Lower lobe of right lung (tissue), 2 donors: ENCODE measurements at regions not wholly inside any gene's neighbourhood (a gene's known extent, or its start where the extent isn't known, plus 50 kb on each side); places are given as distances from the start of the nearest gene placed in this dataset.

Experiments used
- ATAC-seq, 2 donors: fragments of 200-7000 bp; cut with Tn5 transposase; one replicate each; pipeline ENCODE4 v1.9.1; 2020 to 2022; ENCODE audit warnings: mild to moderate bottlenecking in 2 of 2, moderate library complexity in 2 of 2
- DNase-seq: peaks from one replicate; pipeline ENCODE4 v3.0.0-alpha.2; 2020
- H3K27ac ChIP-seq: fragments of 200-600 bp; one replicate; pipeline ENCODE4 v1.8.0; 2022
- H3K27me3 ChIP-seq: fragments of 200-600 bp; one replicate; pipeline ENCODE4 v1.8.0; 2022; ENCODE audit warnings: low read depth
- H3K36me3 ChIP-seq: fragments of 200-600 bp; one replicate; pipeline ENCODE4 v1.8.0; 2022; ENCODE audit warnings: mild to moderate bottlenecking
- H3K4me1 ChIP-seq: fragments of 200-600 bp; one replicate; pipeline ENCODE4 v1.8.0; 2022
- H3K4me3 ChIP-seq: fragments of 200-600 bp; one replicate; pipeline ENCODE4 v1.8.0; 2022; ENCODE audit warnings: mild to moderate bottlenecking
- H3K9me3 ChIP-seq: fragments of 200-600 bp; one replicate; pipeline ENCODE4 v1.8.0; 2022
- CTCF ChIP-seq: fragments of 200-600 bp; IDR thresholded peaks from one replicate; pipeline ENCODE4 v1.8.0; 2022; ENCODE audit warnings: antibody characterized with exemption, mild to moderate bottlenecking
- intact Hi-C: fragments of 100-400 bp; cut with DNase I; formaldehyde crosslinking; loops from one replicate; pipeline ENCODE4 v1.11.0; 2022
- donor health status: DM: no; HTN: yes; CAD: no; lungs with severe emphysema.

GRCh38 chr2:167595839-167596471 lies 651.4 kb downstream of the STK39 start:
- Histone ChIP-seq H3K9me3 (no peaks in the 10 kb centered on the region), H3K4me3 (no peak overlapping the region), H3K36me3 (no peaks in the 10 kb centered on the region), H3K4me1 (no peaks in the 10 kb centered on the region), H3K27me3 (no peaks in the 10 kb centered on the region), H3K27ac (no peak overlapping the region)
- intact Hi-C loops, result no loop called here
- no peak for TF ChIP-seq CTCF
- DNase-seq (no peak), ATAC-seq (no peak)

DNA sequence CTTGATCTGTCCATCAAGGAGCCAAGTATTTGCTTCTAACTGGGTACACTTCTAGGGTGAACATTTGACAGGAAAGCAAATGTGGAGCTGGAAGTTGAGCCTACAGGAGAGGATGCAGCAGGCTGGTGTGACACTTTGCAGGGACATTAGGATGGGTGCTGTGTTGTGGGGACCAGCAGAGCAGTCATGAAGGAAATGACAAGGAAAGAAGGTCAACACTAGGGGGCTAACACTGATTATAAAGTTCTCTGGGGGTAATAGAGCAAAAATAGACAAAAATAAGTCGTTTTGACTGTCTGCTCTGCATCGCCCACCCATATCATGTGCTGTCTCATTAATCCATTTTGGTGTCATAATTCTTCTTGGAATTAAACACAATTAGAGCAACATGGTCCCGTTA lies 652.4 kb downstream of the STK39 start:
- no peak for DNase-seq
- intact Hi-C loops, result no loop called here
- ATAC-seq, result no peak
- H3K27ac ChIP-seq, result no peak overlapping the region
- no peak for TF ChIP-seq CTCF
- no peaks in the 10 kb centered on the region for H3K27me3 ChIP-seq
- no peak overlapping the region for H3K4me3 ChIP-seq
- H3K36me3 ChIP-seq, result no peaks in the 10 kb centered on the region
- no peaks in the 10 kb centered on the region for H3K4me1 ChIP-seq
- H3K9me3 ChIP-seq, result no peaks in the 10 kb centered on the region

DNA sequence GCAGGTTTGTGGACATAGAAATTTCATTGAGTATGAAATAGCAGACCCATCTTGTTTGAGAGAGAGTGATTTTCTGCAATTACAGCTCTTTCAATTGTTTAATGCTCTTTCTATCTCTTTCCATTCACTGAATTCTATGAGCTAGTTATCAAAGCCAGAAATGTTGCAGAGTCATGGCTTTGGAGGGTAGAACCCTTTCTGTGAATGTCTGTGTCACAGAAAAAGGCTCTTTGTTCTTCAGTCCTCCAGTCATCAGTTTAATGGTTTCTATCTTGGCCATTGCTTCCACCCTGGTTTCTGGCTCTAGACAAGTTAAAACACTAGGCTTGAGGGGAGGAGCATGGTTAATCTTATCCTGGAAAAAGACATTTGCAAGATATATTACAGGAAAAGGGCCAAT lies 655.0 kb downstream of the STK39 start:
- TF ChIP-seq CTCF, result no peak
- Histone ChIP-seq H3K4me1 (no peaks in the 10 kb centered on the region), H3K36me3 (no peaks in the 10 kb centered on the region), H3K27ac (no peak overlapping the region), H3K27me3 (no peaks in the 10 kb centered on the region), H3K9me3 (no peaks in the 10 kb centered on the region), H3K4me3 (no peak overlapping the region)
- ATAC-seq (no peak), DNase-seq (no peak)
- intact Hi-C loops, result no loop called here

DNA sequence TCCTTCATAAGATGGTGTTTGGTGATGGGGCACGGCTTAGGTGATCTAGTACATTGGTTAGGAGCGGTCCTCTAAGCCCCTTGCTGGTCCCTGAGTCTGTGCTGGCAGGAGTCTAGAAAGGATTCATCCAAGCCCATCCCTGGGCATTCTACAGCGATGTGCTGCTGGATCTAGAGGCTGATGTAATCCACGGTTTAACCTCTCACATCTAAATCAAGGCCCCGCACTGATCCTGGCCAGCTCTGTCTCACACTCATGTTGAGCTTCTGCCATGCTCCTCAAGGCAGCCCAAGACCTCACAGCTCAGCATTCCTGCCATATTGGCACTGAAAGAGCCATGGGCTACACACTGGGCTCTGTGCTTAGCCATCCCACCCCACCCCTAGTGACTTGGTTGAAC lies 664.8 kb downstream of the STK39 start:
- intact Hi-C loops, result no loop called here
- peak in 1 of 2 donors; percentile 24 for ATAC-seq
- Histone ChIP-seq H3K4me3 (no peak overlapping the region), H3K9me3 (no peaks in the 10 kb centered on the region), H3K27me3 (no peaks in the 10 kb centered on the region), H3K4me1 (no peaks in the 10 kb centered on the region), H3K36me3 (no peaks in the 10 kb centered on the region), H3K27ac (no peak overlapping the region)
- no peak for DNase-seq
- no peak for TF ChIP-seq CTCF

- H3K4me3 ChIP-seq, result no peak overlapping the region
- ATAC-seq (no peak), DNase-seq (no peak)
- no peaks in the 10 kb centered on the region for H3K4me1 ChIP-seq
- no peaks in the 10 kb centered on the region for H3K9me3 ChIP-seq
- intact Hi-C loops, result no loop called here
- TF ChIP-seq CTCF, result no peak
- no peaks in the 10 kb centered on the region for H3K36me3 ChIP-seq
- H3K27ac ChIP-seq, result no peak overlapping the region
- no peaks in the 10 kb centered on the region for H3K27me3 ChIP-seq
These were observed 665.3 kb downstream of the STK39 start for GRCh38 chr2:167581961-167582574.
